Stimulated activated CD4-positive, alpha-beta T cell treated with anti-CD3 and anti-CD28 coated beads, Interleukin-12 subunit alpha, Interleukin-12 subunit beta, amount 100 ng/mL, for 48 hours (primary cell): ENCODE measurements at regions not wholly inside any gene's neighbourhood (a gene's known extent, or its start where the extent isn't known, plus 50 kb on each side); places are given as distances from the start of the nearest gene placed in this dataset.
"Not testable (repeated sequence)": the region's sequence is repeated elsewhere in the genome, so short reads cannot be mapped to it uniquely, and the experiment has no call there.

Experiments used
- DNase-seq, 3 donors: peaks; one replicate each; pipeline ENCODE4 v3.0.0-alpha.2; 2020; ENCODE audit warnings: low read depth in 2 of 3, low spot score in 1 of 3

GRCh38 chr16:17942067-17942466, 394.5 kb downstream of the NPIPA8 start:
- no peak for DNase-seq

DNA sequence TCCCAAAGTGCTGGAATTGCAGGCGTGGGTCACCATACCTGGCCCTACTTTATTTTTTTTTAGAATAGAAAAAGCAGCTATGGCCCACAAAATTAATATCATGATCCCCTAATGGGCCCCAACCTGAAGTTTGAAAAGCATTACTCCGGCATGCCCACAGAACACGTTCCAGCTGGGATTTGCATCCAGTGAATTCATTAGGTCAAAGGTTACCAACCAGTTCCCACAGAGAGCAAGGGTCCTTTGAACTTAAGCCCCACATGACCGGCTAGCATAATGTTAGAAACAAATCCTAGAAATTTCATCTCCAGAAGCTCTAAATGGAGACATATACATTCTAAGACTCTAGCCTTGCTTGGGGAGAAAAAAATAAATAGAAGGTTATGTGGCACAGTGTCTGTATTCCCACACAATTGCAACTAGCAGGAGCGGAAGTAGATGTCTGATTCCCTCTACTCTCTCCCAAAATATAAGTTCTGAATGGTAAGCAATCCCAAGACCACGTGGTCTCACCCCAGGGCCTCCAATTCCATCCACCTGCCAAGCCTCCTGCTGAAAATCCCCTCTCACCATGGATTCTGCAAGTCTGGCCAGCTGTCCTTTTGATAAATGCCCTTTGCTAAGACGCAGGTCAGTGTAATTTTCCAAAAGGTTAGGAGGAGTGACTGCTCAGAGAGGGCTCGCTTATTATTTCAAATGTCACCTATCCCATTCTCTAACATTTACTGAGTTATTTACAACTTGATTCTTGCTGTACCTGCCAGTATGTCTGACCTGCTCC, 395.8 kb downstream of the NPIPA8 start:
- no peak for DNase-seq

DNA sequence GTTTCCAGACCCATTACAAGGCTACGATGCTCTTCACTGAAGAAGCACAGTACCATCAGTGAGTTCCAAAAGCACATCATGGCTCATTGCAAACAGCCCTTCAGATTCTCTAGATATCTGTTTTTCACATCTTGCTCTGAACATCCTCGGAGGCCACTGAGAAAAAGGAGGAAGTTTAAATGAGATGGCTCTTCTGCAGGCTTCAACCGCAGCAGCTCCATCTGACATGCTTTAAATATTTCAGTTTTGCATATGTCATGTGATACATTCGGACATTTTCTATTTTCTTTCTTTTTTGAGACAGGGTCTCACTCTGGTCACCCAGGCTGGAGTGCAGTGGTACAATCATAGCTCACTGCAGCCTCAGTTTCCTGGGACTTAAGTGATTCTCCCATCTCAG, 396.8 kb downstream of the NPIPA8 start:
- no peak for DNase-seq

- DNase-seq = no peak
Observed at GRCh38 chr16:17939122-17939536, 397.4 kb downstream of the NPIPA8 start.

GRCh38 chr16:17938546-17938945, 398.0 kb downstream of the NPIPA8 start:
- DNase-seq = no peak

DNA sequence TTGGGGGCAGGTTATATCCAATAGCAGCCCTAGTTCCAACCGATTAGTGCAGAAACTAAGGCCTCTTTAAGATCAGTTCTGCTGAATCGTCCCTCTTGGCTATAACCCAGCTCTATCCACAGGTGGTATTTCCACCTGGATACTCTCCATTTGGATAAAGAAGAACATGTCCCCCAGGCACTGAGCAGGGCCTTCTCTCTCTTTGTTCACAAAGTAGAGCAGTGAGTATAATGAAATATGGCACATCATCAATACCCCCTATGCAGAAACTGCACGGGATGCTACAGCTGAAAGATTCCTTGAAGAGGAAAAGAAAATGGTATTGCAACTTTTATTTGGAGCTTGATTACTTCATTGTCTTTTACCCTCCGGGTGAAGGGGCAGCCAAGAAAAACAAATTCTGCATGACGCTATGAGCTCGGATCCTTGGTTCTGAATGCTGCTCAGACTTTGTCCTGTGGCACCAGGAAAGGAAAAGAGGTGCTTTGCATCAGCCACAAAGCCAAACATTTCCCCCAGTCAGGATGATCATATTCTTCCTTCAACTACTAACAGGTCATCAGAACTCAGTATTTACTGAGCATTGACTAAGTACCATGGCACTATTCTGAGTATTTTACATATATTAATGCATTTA, 399.7 kb downstream of the NPIPA8 start:
- no peak for DNase-seq

DNA sequence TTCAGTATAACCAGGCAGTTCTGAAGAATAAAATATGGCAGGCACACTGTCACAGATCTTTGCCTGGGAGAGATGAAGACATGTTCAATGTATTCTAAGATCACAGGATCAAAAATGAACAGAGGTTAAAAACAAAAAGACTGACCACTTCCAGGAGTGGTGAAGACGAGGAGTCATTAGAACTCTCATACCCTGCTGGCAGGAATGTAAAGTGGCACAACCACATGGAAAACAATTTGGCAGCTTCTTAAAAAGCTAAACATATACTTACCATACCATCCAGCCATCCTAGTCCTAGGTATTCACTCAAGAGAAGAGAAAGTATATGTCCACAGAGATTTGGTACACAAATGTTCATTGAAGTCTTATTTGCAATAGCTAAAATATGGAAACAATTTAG, 406.3 kb downstream of the NPIPA8 start:
- DNase-seq = no peak

DNA sequence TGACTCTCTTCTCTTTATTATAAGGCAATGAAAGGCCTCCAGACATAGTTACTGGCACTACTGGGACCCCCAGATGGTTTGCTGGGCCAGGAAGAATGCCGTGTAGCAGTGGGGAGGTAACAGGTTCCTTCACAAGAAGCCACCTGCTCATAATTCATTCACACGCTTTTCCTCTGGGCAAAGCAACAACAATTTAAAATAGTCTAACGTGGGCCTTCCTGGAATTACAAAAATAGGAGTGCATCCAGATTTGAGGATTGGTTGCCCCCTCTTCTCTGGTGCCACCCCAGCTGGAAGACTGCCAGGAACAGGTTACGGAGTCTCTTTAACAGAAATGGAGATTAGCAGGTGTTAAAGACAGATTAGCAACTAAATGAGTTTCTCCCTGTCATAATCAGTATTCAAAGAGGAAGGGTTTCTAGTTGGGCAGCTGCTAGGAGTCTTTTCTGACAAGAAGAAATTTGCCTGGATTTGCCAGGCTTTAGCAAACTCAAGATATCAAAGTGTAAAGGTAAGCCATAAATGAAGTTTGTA, 409.6 kb downstream of the NPIPA8 start:
- DNase-seq = no peak

DNA sequence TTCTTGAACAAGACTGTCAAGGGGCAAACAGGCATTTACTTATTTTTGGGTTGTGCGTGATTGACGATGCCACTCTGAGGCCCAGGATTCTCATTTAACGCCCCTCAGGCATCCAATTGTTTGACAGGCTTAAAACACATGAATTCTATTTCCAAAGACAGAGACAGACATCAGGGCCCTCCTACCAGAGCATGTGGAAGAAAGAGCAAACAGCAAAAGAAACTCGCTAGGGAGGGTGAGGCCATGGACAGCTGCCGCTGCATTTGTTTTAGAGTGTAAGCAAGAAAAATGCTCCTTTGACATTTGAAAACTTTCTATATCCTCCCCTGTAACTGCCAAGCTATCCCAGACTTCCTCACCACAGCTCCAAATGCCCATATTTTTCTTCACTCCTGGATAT, 410.1 kb downstream of the NPIPA8 start:
- no peak for DNase-seq

- no peak for DNase-seq
Observed at GRCh38 chr16:17925761-17926160, 410.8 kb downstream of the NPIPA8 start.

- DNase-seq = peak; percentile 33 to 55 (median 45)
Observed at GRCh38 chr16:17921357-17921978, 415.1 kb downstream of the NPIPA8 start.

GRCh38 chr16:17917316-17918019, 419.1 kb downstream of the NPIPA8 start:
- no peak for DNase-seq

DNA sequence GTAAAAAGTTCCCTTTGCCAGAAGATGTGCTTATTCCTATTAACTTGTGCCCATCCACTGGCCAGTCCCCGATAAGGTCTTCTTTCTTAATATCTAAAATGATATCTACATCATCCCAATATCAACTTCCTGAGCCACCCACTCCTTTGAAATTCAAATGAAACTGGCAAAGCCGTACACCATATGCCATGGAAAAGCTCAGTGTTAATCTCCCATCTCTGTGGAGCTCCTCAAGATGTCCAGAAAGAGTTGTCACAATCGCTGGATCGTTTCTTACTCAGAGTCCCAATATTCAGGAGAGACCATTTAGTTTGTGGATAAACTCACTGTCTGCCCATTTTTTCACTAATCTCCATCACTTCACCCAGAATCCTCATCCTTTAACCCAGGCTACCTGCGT, 420.7 kb downstream of the NPIPA8 start:
- no peak for DNase-seq

- DNase-seq = no peak
Observed at GRCh38 chr16:17914168-17914567, 422.4 kb downstream of the NPIPA8 start.

DNA sequence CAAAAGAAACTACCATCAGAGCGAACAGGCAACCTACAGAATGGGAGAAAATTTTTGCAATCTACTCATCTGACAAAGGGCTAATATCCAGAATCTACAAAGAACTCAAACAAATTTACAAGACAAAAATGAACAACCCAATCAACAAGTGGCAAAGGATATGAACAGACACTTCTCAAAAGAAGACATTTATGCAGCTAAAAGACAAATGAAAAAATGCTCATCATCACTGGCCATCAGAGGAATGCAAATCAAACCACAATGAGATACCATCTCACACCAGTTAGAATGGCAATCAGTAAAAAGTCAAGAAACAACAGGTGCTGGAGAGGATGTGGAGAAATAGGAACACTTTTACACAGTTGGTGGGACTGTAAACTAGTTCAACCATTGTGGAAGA, 425.0 kb downstream of the NPIPA8 start:
- not testable (repeated sequence) for DNase-seq

GRCh38 chr16:17906626-17907025, 429.9 kb downstream of the NPIPA8 start:
- DNase-seq = not testable (repeated sequence)

DNA sequence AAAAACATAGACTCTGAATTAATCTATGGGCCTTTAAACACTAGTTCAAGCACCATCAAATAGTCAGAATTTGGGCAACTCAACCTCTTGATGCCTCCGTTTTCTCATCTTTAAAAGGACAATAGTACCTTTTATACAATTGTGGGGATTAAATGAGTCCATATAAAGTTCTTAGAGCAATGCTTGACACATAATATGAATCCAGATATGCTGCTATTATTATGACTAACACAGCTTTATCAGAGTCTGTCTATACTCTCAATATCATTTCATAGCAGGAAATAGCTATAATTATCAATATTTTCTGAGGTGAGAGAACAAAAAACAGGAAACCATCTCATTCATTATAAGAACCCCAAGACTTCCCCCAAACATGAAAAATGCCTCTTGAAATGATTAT, 430.5 kb upstream of the XYLT1 start:
- DNase-seq = no peak

DNA sequence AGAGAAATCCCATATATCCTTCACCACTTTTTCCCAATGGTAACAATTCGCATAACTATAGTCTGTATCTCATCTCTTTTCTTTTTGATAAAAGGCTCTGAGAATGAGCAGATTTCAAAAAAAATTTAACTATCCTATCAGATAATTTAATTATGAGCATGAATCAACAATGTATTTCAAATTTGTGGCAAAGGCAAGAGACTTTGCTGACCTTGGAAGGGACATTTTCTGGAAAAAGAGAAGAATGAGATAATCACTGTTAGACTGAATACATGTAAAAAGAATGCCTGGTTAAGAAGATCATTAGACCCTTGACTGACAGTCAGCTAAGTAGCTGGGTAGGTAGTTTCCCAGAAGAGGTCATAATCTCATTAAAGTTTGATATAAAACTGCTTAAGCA, 428.4 kb upstream of the XYLT1 start:
- DNase-seq = no peak

DNA sequence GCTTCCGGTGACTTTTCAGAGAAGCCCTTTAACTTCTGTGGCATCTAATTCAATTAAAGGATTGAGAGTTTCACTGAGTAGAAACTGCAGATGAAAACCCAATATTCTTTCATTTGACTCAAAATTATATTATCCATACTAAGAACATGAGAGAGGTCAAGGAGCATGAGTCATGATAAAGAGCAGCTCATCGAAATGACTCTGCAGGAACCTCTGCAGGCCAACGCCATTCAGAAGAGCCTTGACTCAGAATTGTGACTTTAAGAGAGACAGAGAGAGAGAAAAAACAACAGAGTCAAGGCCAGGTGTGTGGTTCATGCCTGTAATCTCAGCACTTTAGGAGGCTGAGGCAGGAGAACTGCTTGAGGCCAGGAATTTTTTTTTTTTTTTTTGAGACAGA, 417.2 kb upstream of the XYLT1 start:
- DNase-seq = no peak

GRCh38 chr16:17885659-17886207, 415.0 kb upstream of the XYLT1 start:
- DNase-seq = no peak

GRCh38 chr16:17877821-17878360, 407.1 kb upstream of the XYLT1 start:
- no peak for DNase-seq
